Neuronal stem cell (in vitro differentiated cells): ENCODE measurements at regions not wholly inside any gene's neighbourhood (a gene's known extent, or its start where the extent isn't known, plus 50 kb on each side); places are given as distances from the start of the nearest gene placed in this dataset.
A peak's percentile ranks its signal among the peaks of the same experiment; 100 is the strongest.

Experiments
- DNase-seq: peaks from one replicate; pipeline ENCODE4 v3.0.0-alpha.2; 2013; ENCODE audit warnings: low spot score
- H2AFZ ChIP-seq: one replicate; pipeline ENCODE4 v1.6.1; 2013; ENCODE audit warnings: mild to moderate bottlenecking, low read length, inconsistent platforms
- H2AK5ac ChIP-seq: 2 replicates; pipeline ENCODE4 v1.6.1; 2013; ENCODE audit warnings: low read depth, mild to moderate bottlenecking, inconsistent platforms, low read length, moderate library complexity, mixed read lengths
- H2BK120ac ChIP-seq: 2 replicates; pipeline ENCODE4 v1.6.1; 2013; ENCODE audit warnings: low read depth, mild to moderate bottlenecking, inconsistent platforms, low read length, moderate library complexity, mixed read lengths
- H2BK12ac ChIP-seq: one replicate; pipeline ENCODE4 v1.6.1; 2013; ENCODE audit warnings: low read length, inconsistent platforms
- H2BK15ac ChIP-seq: 2 replicates; pipeline ENCODE4 v1.6.1; 2013; ENCODE audit warnings: mild to moderate bottlenecking, low read length, inconsistent platforms, mixed read lengths
- H2BK5ac ChIP-seq: one replicate; pipeline ENCODE4 v1.6.1; 2013; ENCODE audit warnings: inconsistent platforms, mild to moderate bottlenecking, low read length, moderate library complexity
- H3K14ac ChIP-seq: one replicate; pipeline ENCODE4 v1.6.1; 2013; ENCODE audit warnings: low read length, inconsistent platforms
- H3K18ac ChIP-seq: 2 replicates; pipeline ENCODE4 v1.6.1; 2013; ENCODE audit warnings: low read length, inconsistent platforms
- H3K23ac ChIP-seq: 2 replicates; pipeline ENCODE4 v1.6.1; 2013; ENCODE audit warnings: low read depth, mild to moderate bottlenecking, mixed read lengths, low read length, inconsistent platforms; ENCODE audit not compliant: poor library complexity
- H3K27ac ChIP-seq: replicated peaks from 3 replicates; pipeline ENCODE4 v1.5.1; 2013; ENCODE audit warnings: low read length, inconsistent platforms
- H3K27me3 ChIP-seq, 3 experiments: 2 replicates each; pipeline ENCODE4 v1.6.1; 2013; ENCODE audit warnings: low read length in 3 of 3, mild to moderate bottlenecking in 2 of 3, inconsistent platforms in 1 of 3, low read depth in 1 of 3, mixed read lengths in 1 of 3, moderate library complexity in 1 of 3; ENCODE audit not compliant: control insufficient read depth in 3 of 3, insufficient read depth in 3 of 3
- H3K36me3 ChIP-seq, 2 donors: replicated peaks in 1 of 2; 2 replicates each; pipeline ENCODE4 v1.6.1; 2013; ENCODE audit warnings: low read length in 2 of 2; ENCODE audit not compliant: control insufficient read depth in 2 of 2, insufficient read depth in 2 of 2
- H3K4ac ChIP-seq: 2 replicates; pipeline ENCODE4 v1.6.1; 2013; ENCODE audit warnings: inconsistent platforms, mild to moderate bottlenecking, low read length, moderate library complexity
- H3K4me1 ChIP-seq, 2 donors: 1 replicate in 1 of 2; 2 replicates in 1 of 2; pipeline ENCODE4 v1.6.1; 2013; ENCODE audit warnings: low read length in 2 of 2, low read depth in 1 of 2; ENCODE audit not compliant: control insufficient read depth in 2 of 2, insufficient read depth in 1 of 2
- H3K4me2 ChIP-seq: one replicate; pipeline ENCODE4 v1.6.1; 2013; ENCODE audit warnings: mild to moderate bottlenecking, low read length, inconsistent platforms; ENCODE audit not compliant: insufficient read depth, poor library complexity, severe bottlenecking
- H3K4me3 ChIP-seq, 2 donors: 2 replicates each; pipeline ENCODE4 v1.5.1; 2013; ENCODE audit warnings: low read length in 2 of 2, mild to moderate bottlenecking in 2 of 2, inconsistent platforms in 1 of 2, moderate library complexity in 1 of 2
- H3K79me1 ChIP-seq: one replicate; pipeline ENCODE4 v1.6.1; 2013; ENCODE audit warnings: low read depth, mild to moderate bottlenecking, inconsistent platforms, low read length, moderate library complexity
- H3K9ac ChIP-seq: one replicate; pipeline ENCODE4 v1.6.1; 2013; ENCODE audit warnings: mild to moderate bottlenecking, low read depth, low read length, inconsistent platforms; ENCODE audit not compliant: poor library complexity
- H3K9me3 ChIP-seq, 2 donors: replicated peaks in 1 of 2; 2 replicates each; pipeline versions ENCODE3 to v1.6.1; 2013; ENCODE audit warnings: low read length in 2 of 2, mild to moderate bottlenecking in 2 of 2, inconsistent platforms in 1 of 2, low read depth in 1 of 2, mixed read lengths in 1 of 2, moderate library complexity in 1 of 2; ENCODE audit not compliant: control insufficient read depth in 2 of 2, insufficient read depth in 1 of 2
- H4K8ac ChIP-seq: one replicate; pipeline ENCODE4 v1.6.1; 2013; ENCODE audit warnings: low read depth, mild to moderate bottlenecking, inconsistent platforms, low read length, moderate library complexity
- H4K91ac ChIP-seq: one replicate; pipeline ENCODE4 v1.6.1; 2013; ENCODE audit warnings: low read length, low read depth, mild to moderate bottlenecking, inconsistent platforms; ENCODE audit not compliant: poor library complexity
- WGBS, 2 donors: extraction: QIAGEN DNeasy Blood & Tissue Kit; methylation state at CpG; one replicate each; pipeline ENCODE4 v1.1.7; 2013; ENCODE audit warnings: missing lambda C conversion rate in 2 of 2, mixed read lengths in 1 of 2; ENCODE audit not compliant: insufficient read length in 2 of 2, insufficient replicate concordance in 1 of 2; ENCODE audit errors: extremely low coverage in 2 of 2; 5-methylcytosine and 5-hydroxymethylcytosine counted together

DNA sequence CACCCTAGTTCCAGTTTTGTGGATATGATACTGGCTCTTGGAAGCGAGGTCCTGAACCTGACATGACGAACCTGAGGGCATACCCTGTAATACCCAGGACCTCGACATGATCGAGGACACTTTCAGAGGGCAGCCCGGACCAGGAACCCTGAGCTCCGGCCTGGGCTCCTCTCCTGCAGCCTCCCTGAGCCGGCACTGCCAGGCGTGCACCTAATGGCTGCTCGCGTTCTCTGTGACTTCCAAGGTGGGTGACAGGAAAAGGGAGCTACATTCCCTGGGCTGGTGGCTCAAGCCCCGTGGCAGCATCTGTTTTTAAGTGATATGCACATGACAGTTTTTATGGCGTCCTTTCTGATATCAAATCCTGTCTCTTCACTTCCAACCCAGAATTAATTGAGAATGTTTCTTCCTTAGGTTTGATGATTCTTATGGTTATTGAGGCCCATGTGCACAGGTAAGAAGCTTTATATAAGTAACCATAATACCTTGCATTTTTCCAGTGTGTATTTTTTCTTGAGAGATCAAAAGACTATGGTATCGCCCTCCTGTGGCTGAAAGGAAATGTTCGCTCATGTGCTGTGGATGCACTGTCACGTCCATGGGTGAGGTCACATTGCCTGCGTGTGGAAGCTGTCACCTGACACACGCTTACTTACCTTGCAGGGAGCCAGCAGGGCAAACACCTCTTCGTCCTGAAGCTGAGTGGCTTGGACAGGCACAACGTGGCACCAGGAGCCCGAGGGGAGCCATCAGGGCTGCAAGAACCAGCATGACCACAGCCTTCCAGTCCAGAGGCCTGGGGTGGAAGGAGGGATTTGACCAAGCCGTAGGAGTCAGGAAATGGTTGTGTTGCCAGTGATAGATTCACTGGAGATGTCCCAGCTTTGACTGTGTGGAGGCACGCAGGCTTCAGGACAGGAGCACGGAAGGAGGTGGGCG is 367.4 kb upstream of the MYT1L start:
- H3K36me3 ChIP-seq, result no peaks in the 10 kb centered on the region
- DNase-seq, result no peak
- no peak overlapping the region for H3K27ac ChIP-seq

DNA sequence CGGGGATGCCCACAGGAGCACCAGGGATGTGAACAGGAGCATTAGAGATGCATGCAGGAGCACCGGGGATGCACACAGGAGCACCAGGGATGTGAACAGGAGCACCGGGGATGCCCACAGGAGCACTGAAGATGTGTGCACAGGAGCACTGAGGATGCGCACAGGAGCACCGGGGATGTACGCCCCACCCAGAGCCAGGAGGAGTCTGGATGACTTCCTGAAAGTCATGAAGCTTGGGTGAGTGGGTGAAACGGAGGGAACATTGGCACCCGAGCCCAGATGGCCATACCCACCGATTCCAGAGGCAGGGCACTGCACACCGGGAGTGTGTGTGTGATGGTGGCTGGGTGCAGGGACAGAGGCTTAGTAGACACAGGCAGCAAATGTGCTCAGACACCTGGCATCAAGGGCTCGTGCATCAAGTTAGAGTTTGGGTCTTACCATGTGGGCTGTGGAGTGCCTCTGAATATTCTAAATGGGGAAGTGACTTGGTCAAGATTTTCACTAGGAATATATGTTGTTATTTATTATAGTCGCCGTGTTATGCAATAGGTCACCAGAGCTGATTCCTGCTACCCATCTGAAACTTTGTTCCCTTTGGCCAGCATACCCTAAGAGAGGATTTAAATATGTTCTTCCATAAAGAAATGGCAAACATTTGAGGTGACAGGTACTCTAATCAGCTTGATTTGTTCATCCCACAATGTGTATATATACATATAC is 365.8 kb upstream of the MYT1L start:
- no peak overlapping the region for H2AFZ ChIP-seq
- H3K18ac ChIP-seq, result no peak overlapping the region
- H2AK5ac ChIP-seq, result no peak overlapping the region
- no peak overlapping the region for H3K14ac ChIP-seq
- no peak overlapping the region for H3K27ac ChIP-seq
- H2BK120ac ChIP-seq, result no peak overlapping the region
- H3K36me3 ChIP-seq, result no peaks in the 10 kb centered on the region
- H3K4ac ChIP-seq, result no peak overlapping the region
- no peak overlapping the region for H4K8ac ChIP-seq
- peaks cover 0 to 5% (median 0%) of the 10 kb centered on the region in 3 experiments for H3K27me3 ChIP-seq
- no peak overlapping the region for H3K4me2 ChIP-seq
- H3K4me1 ChIP-seq, result peaks cover 5 to 10% of the 10 kb centered on the region in 2 donors
- H3K23ac ChIP-seq, result no peak overlapping the region
- no peak overlapping the region for H4K91ac ChIP-seq
- H2BK12ac ChIP-seq, result no peak overlapping the region
- H3K9me3 ChIP-seq, result no peaks in the 10 kb centered on the region
- H2BK5ac ChIP-seq, result no peak overlapping the region
- H2BK15ac ChIP-seq, result no peak overlapping the region
- no CpG with 5 or more reads among the region's 13 CpGs for WGBS, 2 donors
- H3K4me3 ChIP-seq, result no peak overlapping the region
- H3K79me1 ChIP-seq, result no peaks in the 10 kb centered on the region
- no peak for DNase-seq
- no peak overlapping the region for H3K9ac ChIP-seq

More for the DNA sequence above, 367.4 kb upstream of the MYT1L start:
- Histone ChIP-seq H3K27me3 (peaks cover 0 to 5% (median 0%) of the 10 kb centered on the region in 3 experiments), H3K79me1 (no peaks in the 10 kb centered on the region), H3K4me2 (no peak overlapping the region), H3K18ac (peak overlapping the region; percentile 5), H2AK5ac (peak overlapping the region; percentile 49), H2BK120ac (no peak overlapping the region), H2BK12ac (no peak overlapping the region), H2BK15ac (no peak overlapping the region), H2BK5ac (no peak overlapping the region), H3K4me3 (no peak overlapping the region), H4K91ac (no peak overlapping the region), H3K4ac (no peak overlapping the region), H2AFZ (no peak overlapping the region), H4K8ac (no peak overlapping the region), H3K9ac (no peak overlapping the region), H3K4me1 (peaks cover 7 to 10% of the 10 kb centered on the region in 2 donors), H3K23ac (no peak overlapping the region), H3K9me3 (no peaks in the 10 kb centered on the region), H3K14ac (no peak overlapping the region)
- no CpG with 5 or more reads among the region's 24 CpGs for WGBS, 2 donors

DNA sequence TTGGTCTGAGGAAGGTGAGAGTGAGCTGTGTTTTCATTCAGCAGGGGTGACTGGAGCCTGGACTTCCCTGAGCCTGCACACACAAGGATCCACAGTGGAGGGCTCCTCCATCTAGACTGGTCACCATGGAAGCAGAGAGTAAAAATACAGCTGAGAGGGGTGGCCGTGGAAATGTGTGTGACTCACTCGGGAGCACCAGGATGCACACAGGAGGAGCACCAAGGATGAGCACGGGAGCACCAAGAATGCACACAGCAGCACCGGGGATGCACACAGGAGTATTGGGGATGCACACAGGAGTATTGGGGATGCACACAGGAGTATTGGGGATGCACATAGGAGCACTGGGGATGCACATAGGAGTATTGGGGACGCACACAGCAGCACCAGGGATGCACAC is 365.2 kb upstream of the MYT1L start:
- no peak overlapping the region for H3K4ac ChIP-seq
- H3K4me3 ChIP-seq, result no peak overlapping the region
- H2AK5ac ChIP-seq, result no peak overlapping the region
- WGBS, 2 donors, result no CpG with 5 or more reads among the region's 5 CpGs
- H3K27ac ChIP-seq, result no peak overlapping the region
- H2BK15ac ChIP-seq, result no peak overlapping the region
- H3K36me3 ChIP-seq, result no peaks in the 10 kb centered on the region
- no peak overlapping the region for H2BK12ac ChIP-seq
- H3K4me2 ChIP-seq, result no peak overlapping the region
- no peak overlapping the region for H4K8ac ChIP-seq
- H2BK120ac ChIP-seq, result no peak overlapping the region
- no peak overlapping the region for H3K14ac ChIP-seq
- no peaks in the 10 kb centered on the region for H3K79me1 ChIP-seq
- H3K9me3 ChIP-seq, result no peaks in the 10 kb centered on the region
- H3K23ac ChIP-seq, result no peak overlapping the region
- peaks cover 5 to 10% of the 10 kb centered on the region in 2 donors for H3K4me1 ChIP-seq
- no peak overlapping the region for H2BK5ac ChIP-seq
- H3K18ac ChIP-seq, result no peak overlapping the region
- H3K9ac ChIP-seq, result no peak overlapping the region
- no peak overlapping the region for H4K91ac ChIP-seq
- no peak overlapping the region for H2AFZ ChIP-seq
- H3K27me3 ChIP-seq, result peaks cover 0 to 5% (median 0%) of the 10 kb centered on the region in 3 experiments
- no peak for DNase-seq

DNA sequence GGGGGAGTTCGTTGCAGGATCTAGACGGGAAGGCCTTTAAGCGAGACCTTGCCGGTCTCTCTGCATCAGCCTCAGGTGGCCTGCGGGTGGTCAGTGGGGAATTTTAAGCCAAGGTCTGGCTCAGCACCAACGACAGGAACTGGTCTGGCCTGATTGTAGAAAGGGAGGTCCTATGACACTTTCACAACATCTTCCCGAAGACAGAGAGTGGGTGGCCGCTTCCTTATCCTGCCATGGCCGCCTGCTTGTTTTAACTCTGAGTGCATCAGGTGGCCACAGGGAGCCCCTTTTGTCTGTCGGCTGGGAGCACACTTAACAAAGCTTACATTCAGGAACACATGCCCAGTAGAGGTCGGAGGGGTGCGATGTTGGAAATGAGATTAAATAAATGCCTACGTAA is 363.7 kb upstream of the MYT1L start:
- H2AK5ac ChIP-seq, result peak overlapping the region; percentile 59
- peaks cover 0 to 5% (median 0%) of the 10 kb centered on the region in 3 experiments for H3K27me3 ChIP-seq
- no peak for DNase-seq
- no peak overlapping the region for H3K18ac ChIP-seq
- H3K4me3 ChIP-seq, result no peak overlapping the region
- no peak overlapping the region for H2BK5ac ChIP-seq
- no peaks in the 10 kb centered on the region for H3K9me3 ChIP-seq
- no peak overlapping the region for H2BK12ac ChIP-seq
- H3K36me3 ChIP-seq, result no peaks in the 10 kb centered on the region
- H4K8ac ChIP-seq, result no peak overlapping the region
- no peak overlapping the region for H3K4ac ChIP-seq
- H3K23ac ChIP-seq, result no peak overlapping the region
- H3K4me2 ChIP-seq, result no peak overlapping the region
- H3K79me1 ChIP-seq, result no peaks in the 10 kb centered on the region
- no peak overlapping the region for H3K14ac ChIP-seq
- no peak overlapping the region for H2AFZ ChIP-seq
- H2BK120ac ChIP-seq, result no peak overlapping the region
- H4K91ac ChIP-seq, result no peak overlapping the region
- H3K27ac ChIP-seq, result no peak overlapping the region
- H3K9ac ChIP-seq, result no peak overlapping the region
- H3K4me1 ChIP-seq, result peaks cover 5 to 10% of the 10 kb centered on the region in 2 donors
- WGBS, 2 donors, result no CpG with 5 or more reads among the region's 13 CpGs
- no peak overlapping the region for H2BK15ac ChIP-seq
